ENCODE measurements at regions not wholly inside any gene's neighbourhood (a gene's known extent, or its start where the extent isn't known, plus 50 kb on each side); places are given as distances from the start of the nearest gene placed in this dataset.

GRCh38 chr4:130403221-130403620 is 1307.3 kb downstream of the C4orf33 start:
- DNase-seq (ENCODE audit: low read depth, low spot score), result no peak
- H3K9ac ChIP-seq (ENCODE audit: insufficient read length), result no peak overlapping the region
- no peak overlapping the region for H3K27ac ChIP-seq
- H3K4me3 ChIP-seq, result no peak overlapping the region
- no peaks in the 10 kb centered on the region for H3K9me3 ChIP-seq (ENCODE audit: low read depth, low read length)
- H3K36me3 ChIP-seq (ENCODE audit: insufficient read depth, low read length), result no peaks in the 10 kb centered on the region
- TF ChIP-seq EZH2 (IDR thresholded peaks at IDR 0.05), result no peak
- TF ChIP-seq POLR2AphosphoS5 (IDR thresholded peaks at IDR 0.05; ENCODE audit: borderline replicate concordance, low read depth, low read length), result no peak
- no peak for TF ChIP-seq FOXP2 (optimal IDR thresholded peaks at IDR 0.05; ENCODE audit: control extremely low read depth, extremely low read length, insufficient read depth)

GRCh38 chr4:130416228-130416627 is 1320.3 kb downstream of the C4orf33 start:
- Histone ChIP-seq H3K36me3 (ENCODE audit: insufficient read depth, low read length) (no peaks in the 10 kb centered on the region), H3K27ac (no peak overlapping the region), H3K9me3 (ENCODE audit: low read depth, low read length) (no peaks in the 10 kb centered on the region), H3K9ac (ENCODE audit: insufficient read length) (no peak overlapping the region), H3K4me3 (no peak overlapping the region)
- TF ChIP-seq EZH2 (IDR thresholded peaks at IDR 0.05), result no peak
- TF ChIP-seq FOXP2 (optimal IDR thresholded peaks at IDR 0.05; ENCODE audit: control extremely low read depth, extremely low read length, insufficient read depth), result no peak
- TF ChIP-seq POLR2AphosphoS5 (IDR thresholded peaks at IDR 0.05; ENCODE audit: borderline replicate concordance, low read depth, low read length), result no peak
- no peak for DNase-seq (ENCODE audit: low read depth, low spot score)

DNA sequence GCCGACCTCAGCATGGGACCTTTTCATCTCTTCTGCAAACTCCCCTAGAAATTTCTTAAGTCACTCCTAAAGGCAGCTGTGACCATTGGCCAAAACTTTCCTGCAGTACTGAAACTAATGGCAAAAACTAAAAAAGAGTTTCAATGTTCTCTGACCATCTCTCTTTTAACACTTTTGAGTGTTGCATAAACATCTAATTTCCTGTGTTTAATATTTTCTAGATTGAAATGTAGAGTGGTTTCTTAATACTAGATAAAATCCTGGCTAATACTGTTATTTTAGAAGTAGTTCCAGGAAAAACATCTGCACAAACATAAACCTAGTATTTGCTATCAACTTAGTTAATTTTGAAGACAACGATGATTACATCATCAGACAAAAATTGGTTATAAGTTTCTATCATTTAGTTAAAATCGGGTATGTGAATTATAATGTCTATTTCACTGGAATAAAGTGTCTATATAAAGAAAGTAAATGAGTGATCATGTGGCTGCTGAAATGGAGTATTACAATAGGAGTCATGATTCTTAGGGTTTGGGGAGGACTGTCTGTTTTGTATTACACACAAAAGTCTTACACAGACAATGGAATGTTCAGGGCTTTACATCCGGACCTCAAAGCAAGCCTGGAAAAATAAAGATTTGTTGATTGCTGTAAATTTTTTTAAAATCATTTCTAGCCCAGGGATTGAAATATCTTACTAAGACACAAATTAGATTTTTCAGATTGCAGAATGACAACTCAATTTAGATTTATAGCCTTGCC is 1323.4 kb downstream of the C4orf33 start:
- DNase-seq (ENCODE audit: low read depth, low spot score), result no peak
- no peaks in the 10 kb centered on the region for H3K36me3 ChIP-seq (ENCODE audit: insufficient read depth, low read length)
- H3K9ac ChIP-seq (ENCODE audit: insufficient read length), result no peak overlapping the region
- TF ChIP-seq FOXP2 (optimal IDR thresholded peaks at IDR 0.05; ENCODE audit: control extremely low read depth, extremely low read length, insufficient read depth) (no peak), EZH2 (IDR thresholded peaks at IDR 0.05) (no peak), POLR2AphosphoS5 (IDR thresholded peaks at IDR 0.05; ENCODE audit: borderline replicate concordance, low read depth, low read length) (no peak)
- H3K27ac ChIP-seq, result no peak overlapping the region
- H3K4me3 ChIP-seq, result no peak overlapping the region
- H3K9me3 ChIP-seq (ENCODE audit: low read depth, low read length), result no peaks in the 10 kb centered on the region

DNA sequence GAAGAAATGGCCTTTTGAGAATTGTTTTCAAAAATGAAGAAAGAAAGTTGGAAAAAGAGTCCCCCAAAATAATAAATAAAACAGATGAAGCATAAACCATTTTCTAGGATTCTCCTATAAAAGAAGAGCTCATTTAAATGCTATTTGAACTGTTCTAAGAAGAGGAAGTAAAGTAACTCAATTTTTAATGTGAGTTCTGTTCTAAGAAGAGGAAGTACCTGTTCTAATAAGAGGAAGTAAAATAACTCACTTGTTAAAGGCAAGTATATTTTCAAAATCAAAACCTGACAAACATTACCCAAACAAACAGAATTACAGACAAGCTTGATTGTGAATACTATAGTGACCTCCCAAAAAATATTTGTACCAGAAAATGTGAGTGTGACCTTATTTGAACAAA is 1326.3 kb downstream of the C4orf33 start:
- Histone ChIP-seq H3K9ac (ENCODE audit: insufficient read length) (no peak overlapping the region), H3K4me3 (no peak overlapping the region), H3K27ac (no peak overlapping the region), H3K9me3 (ENCODE audit: low read depth, low read length) (no peaks in the 10 kb centered on the region), H3K36me3 (ENCODE audit: insufficient read depth, low read length) (no peaks in the 10 kb centered on the region)
- no peak for TF ChIP-seq FOXP2 (optimal IDR thresholded peaks at IDR 0.05; ENCODE audit: control extremely low read depth, extremely low read length, insufficient read depth)
- TF ChIP-seq EZH2 (IDR thresholded peaks at IDR 0.05), result no peak
- TF ChIP-seq POLR2AphosphoS5 (IDR thresholded peaks at IDR 0.05; ENCODE audit: borderline replicate concordance, low read depth, low read length), result no peak
- DNase-seq (ENCODE audit: low read depth, low spot score), result no peak

- Histone ChIP-seq H3K9ac (ENCODE audit: insufficient read length) (no peak overlapping the region), H3K27ac (no peak overlapping the region), H3K4me3 (no peak overlapping the region), H3K9me3 (ENCODE audit: low read depth, low read length) (no peaks in the 10 kb centered on the region), H3K36me3 (ENCODE audit: insufficient read depth, low read length) (no peaks in the 10 kb centered on the region)
- no peak for DNase-seq (ENCODE audit: low read depth, low spot score)
- TF ChIP-seq EZH2 (IDR thresholded peaks at IDR 0.05) (no peak), POLR2AphosphoS5 (IDR thresholded peaks at IDR 0.05; ENCODE audit: borderline replicate concordance, low read depth, low read length) (no peak), FOXP2 (optimal IDR thresholded peaks at IDR 0.05; ENCODE audit: control extremely low read depth, extremely low read length, insufficient read depth) (no peak)
These were observed 1328.3 kb downstream of the C4orf33 start for GRCh38 chr4:130424211-130424610.

DNA sequence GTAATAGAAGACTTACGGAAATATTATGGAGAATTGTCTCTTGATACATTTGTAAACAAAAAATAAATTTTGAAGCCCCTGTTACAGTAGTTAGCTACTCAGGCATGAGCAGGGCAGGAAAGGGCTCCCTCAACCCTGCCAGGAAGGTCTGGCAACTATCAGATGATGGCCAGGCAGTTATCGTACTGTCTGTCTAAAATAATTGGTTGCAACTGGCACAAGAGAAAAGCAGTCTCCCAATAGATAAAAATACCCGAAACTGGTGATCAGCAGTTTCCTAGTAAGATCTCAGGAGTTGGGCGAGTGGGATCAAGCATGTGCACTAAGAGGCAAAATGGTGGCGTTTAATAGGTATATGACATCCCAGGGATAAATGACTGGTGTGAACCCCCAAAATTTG is 1336.3 kb downstream of the C4orf33 start:
- TF ChIP-seq EZH2 (IDR thresholded peaks at IDR 0.05) (no peak), FOXP2 (optimal IDR thresholded peaks at IDR 0.05; ENCODE audit: control extremely low read depth, extremely low read length, insufficient read depth) (no peak), POLR2AphosphoS5 (IDR thresholded peaks at IDR 0.05; ENCODE audit: borderline replicate concordance, low read depth, low read length) (no peak)
- Histone ChIP-seq H3K9ac (ENCODE audit: insufficient read length) (no peak overlapping the region), H3K9me3 (ENCODE audit: low read depth, low read length) (no peaks in the 10 kb centered on the region), H3K4me3 (no peak overlapping the region), H3K36me3 (ENCODE audit: insufficient read depth, low read length) (no peaks in the 10 kb centered on the region), H3K27ac (no peak overlapping the region)
- no peak for DNase-seq (ENCODE audit: low read depth, low spot score)

DNA sequence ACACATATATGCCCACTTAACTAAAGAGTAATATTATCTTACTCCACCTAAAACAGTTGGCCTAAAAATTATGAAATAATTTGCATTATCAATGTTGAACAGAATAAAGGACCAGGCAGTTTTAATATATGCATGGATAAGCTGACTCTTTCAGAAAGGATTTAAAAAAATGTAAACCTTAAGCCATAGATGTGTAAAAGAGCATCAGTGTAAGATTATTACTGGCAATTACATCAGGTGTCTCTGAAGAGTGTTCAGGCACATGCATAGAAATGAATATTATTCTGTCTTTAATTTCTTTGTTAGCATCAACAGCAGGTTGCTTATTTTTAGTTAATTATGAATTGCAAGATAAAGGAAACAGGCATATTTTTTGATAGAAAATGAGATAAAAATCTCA is 1353.8 kb downstream of the C4orf33 start:
- DNase-seq (ENCODE audit: low read depth, low spot score), result no peak
- Histone ChIP-seq H3K27ac (no peak overlapping the region), H3K9me3 (ENCODE audit: low read depth, low read length) (no peaks in the 10 kb centered on the region), H3K9ac (ENCODE audit: insufficient read length) (no peak overlapping the region), H3K4me3 (no peak overlapping the region), H3K36me3 (ENCODE audit: insufficient read depth, low read length) (no peaks in the 10 kb centered on the region)
- TF ChIP-seq FOXP2 (optimal IDR thresholded peaks at IDR 0.05; ENCODE audit: control extremely low read depth, extremely low read length, insufficient read depth) (no peak), POLR2AphosphoS5 (IDR thresholded peaks at IDR 0.05; ENCODE audit: borderline replicate concordance, low read depth, low read length) (no peak), EZH2 (IDR thresholded peaks at IDR 0.05) (no peak)

DNA sequence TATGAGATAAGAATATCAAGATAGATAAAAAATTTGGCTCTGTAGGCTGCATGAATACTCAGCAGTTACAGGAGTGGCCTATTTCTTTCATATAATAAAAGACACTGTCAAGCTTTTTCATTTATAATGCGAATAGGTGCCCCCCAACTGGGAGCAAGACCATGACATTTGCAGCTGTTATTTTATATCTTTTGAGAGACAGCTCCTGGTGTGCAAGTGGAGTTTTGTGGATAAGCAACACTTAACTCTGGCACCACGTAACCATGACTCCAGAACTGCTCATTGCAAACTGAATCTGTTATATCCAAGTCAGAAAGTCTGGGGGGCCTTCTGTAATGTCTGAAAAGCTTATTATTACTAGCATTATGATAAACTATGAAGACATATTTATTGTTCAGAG is 1372.4 kb downstream of the C4orf33 start:
- no peak overlapping the region for H3K27ac ChIP-seq
- no peak for DNase-seq (ENCODE audit: low read depth, low spot score)
- H3K9me3 ChIP-seq (ENCODE audit: low read depth, low read length), result no peaks in the 10 kb centered on the region
- no peak overlapping the region for H3K9ac ChIP-seq (ENCODE audit: insufficient read length)
- H3K36me3 ChIP-seq (ENCODE audit: insufficient read depth, low read length), result no peaks in the 10 kb centered on the region
- no peak overlapping the region for H3K4me3 ChIP-seq
- TF ChIP-seq POLR2AphosphoS5 (IDR thresholded peaks at IDR 0.05; ENCODE audit: borderline replicate concordance, low read depth, low read length), result no peak
- TF ChIP-seq EZH2 (IDR thresholded peaks at IDR 0.05), result no peak

DNA sequence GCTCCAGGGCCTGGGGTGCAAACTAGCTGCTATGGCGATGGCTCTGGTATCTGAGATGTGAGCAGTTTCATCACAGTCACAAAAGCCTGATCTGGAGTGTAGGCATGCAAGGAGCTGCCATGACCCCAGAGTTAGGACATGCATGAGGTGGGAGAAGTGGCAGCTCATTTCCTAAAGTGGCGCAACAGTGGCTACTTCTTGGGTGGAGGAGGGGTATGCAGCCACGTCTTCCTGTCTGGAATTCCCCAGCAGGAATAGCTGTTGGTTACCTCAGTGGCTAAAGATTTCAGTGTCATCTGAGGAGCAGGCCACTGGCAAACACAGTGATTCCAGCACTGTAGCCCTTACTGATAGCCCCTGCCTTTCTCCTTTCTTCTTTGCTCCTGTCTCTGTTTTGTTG is 1382.5 kb downstream of the C4orf33 start:
- no peak for TF ChIP-seq EZH2 (IDR thresholded peaks at IDR 0.05)
- Histone ChIP-seq H3K4me3 (no peak overlapping the region), H3K9me3 (ENCODE audit: low read depth, low read length) (no peaks in the 10 kb centered on the region), H3K9ac (ENCODE audit: insufficient read length) (no peak overlapping the region), H3K27ac (no peak overlapping the region), H3K36me3 (ENCODE audit: insufficient read depth, low read length) (no peaks in the 10 kb centered on the region)
- DNase-seq (ENCODE audit: low read depth, low spot score), result no peak

All from SK-N-MC (cell line).